HCT116 (cell line): ENCODE measurements at regions not wholly inside any gene's neighbourhood (a gene's known extent, or its start where the extent isn't known, plus 50 kb on each side); places are given as distances from the start of the nearest gene placed in this dataset.

Experiments used
- ATAC-seq: fragments of 200-7000 bp; cut with Tn5 transposase; 2 replicates; pipeline ENCODE4 v1.9.1; 2020; ENCODE audit warnings: mild to moderate bottlenecking, moderate library complexity
- BruUV-seq: library from RNA; stranded (reverse); fragments of 400-500 nt; replicated peaks from 2 replicates; lab custom pipeline; 2021; lab: Mats Ljungman, UMichigan
- CTCF ChIA-PET: fragments of 300-600 bp; sonication (Branson Sonifier 250); formaldehyde crosslinking; loops from one replicate; lab custom pipeline; 2021; ENCODE audit warnings: antibody characterized with exemption; lab: Charles Lee
- POLR2A ChIA-PET: fragments of 300-600, 350-600 bp; sonication (Branson Sonifier 250); formaldehyde crosslinking; loops from one replicate; lab custom pipeline; 2021; ENCODE audit warnings: antibody characterized with exemption; lab: Charles Lee
- RAD21 ChIA-PET, 2 experiments: fragments of 300-600 bp; sonication (Branson Sonifier 250); formaldehyde crosslinking; loops; one replicate each; lab custom pipeline; 2023; ENCODE audit warnings: low total read pairs in 2 of 2; ENCODE audit not compliant: uncharacterized antibody in 2 of 2, unreplicated experiment in 2 of 2, low non-redundant PET in 1 of 2; lab: Charles Lee
- DNase-seq: peaks from one replicate; pipeline ENCODE4 v3.0.0-alpha.2; 2010; ENCODE audit warnings: low read depth, low spot score
- H2AFZ ChIP-seq: fragments of 200-600 bp; shearing (Covaris generic), sonication (generic); 2 replicates; pipeline ENCODE4 v1.6.1; 2017; ENCODE audit warnings: low read depth, mixed run types, mixed read lengths, antibody characterized with exemption, low read length; ENCODE audit not compliant: poor library complexity, severe bottlenecking
- H3K27ac ChIP-seq: 2 replicates; pipeline ENCODE4 v1.5.1; 2012; ENCODE audit warnings: low read depth, low read length
- H3K27me3 ChIP-seq: fragments of 200-600 bp; sonication (generic); 2 replicates; pipeline ENCODE4 v1.6.1; 2016; ENCODE audit warnings: mixed run types, low read length, mixed read lengths; ENCODE audit not compliant: insufficient read depth
- H3K36me3 ChIP-seq, 2 experiments: fragments of 200-500 bp in 1 of 2; fragments of 200-600 bp in 1 of 2; sonication (Bioruptor generic) in 1 of 2; sonication (generic) in 1 of 2; 2 replicates each; pipeline versions ENCODE4 v1.5.1 to v1.6.1; 2014 to 2016; ENCODE audit warnings: low read length in 2 of 2, inconsistent platforms in 1 of 2, mixed read lengths in 1 of 2, mixed run types in 1 of 2; ENCODE audit not compliant: insufficient read depth in 2 of 2, control insufficient read depth in 1 of 2
- H3K4me1 ChIP-seq, 2 experiments: fragments of 200-600 bp in 1 of 2; sonication (generic) in 1 of 2; 2 replicates each; pipeline versions ENCODE4 v1.5.1 to v1.6.1; 2012 to 2017; ENCODE audit warnings: low read length in 2 of 2, inconsistent platforms in 1 of 2, mild to moderate bottlenecking in 1 of 2, mixed read lengths in 1 of 2, mixed run types in 1 of 2, moderate library complexity in 1 of 2; ENCODE audit not compliant: insufficient read depth in 2 of 2, control insufficient read depth in 1 of 2
- H3K4me2 ChIP-seq: fragments of 200-600 bp; sonication (generic); 2 replicates; pipeline ENCODE4 v1.6.1; 2017; ENCODE audit warnings: mixed run types, low read length, mixed read lengths
- H3K4me3 ChIP-seq, 2 experiments: fragments of 200-600 bp in 1 of 2; sonication (generic) in 1 of 2; replicated peaks in 1 of 2; 2 replicates each; pipeline ENCODE4 v1.5.1; 2011 to 2016; ENCODE audit warnings: low read length in 2 of 2, control low read depth in 1 of 2, low read depth in 1 of 2, mild to moderate bottlenecking in 1 of 2, mixed read lengths in 1 of 2, mixed run types in 1 of 2
- H3K79me2 ChIP-seq: fragments of 200-600 bp; sonication (generic); 2 replicates; pipeline ENCODE4 v1.6.1; 2017; ENCODE audit warnings: mild to moderate bottlenecking, mixed run types, low read length, moderate library complexity, mixed read lengths; ENCODE audit not compliant: insufficient read depth
- H3K9ac ChIP-seq: fragments of 200-600 bp; sonication (generic); 2 replicates; pipeline ENCODE4 v1.6.1; 2016; ENCODE audit warnings: low read length, mixed read lengths
- H3K9me2 ChIP-seq: fragments of 200-600 bp; sonication (generic), shearing (Covaris generic); 2 replicates; pipeline ENCODE4 v1.6.1; 2017; ENCODE audit warnings: mixed run types, mild to moderate bottlenecking, moderate library complexity; ENCODE audit not compliant: insufficient read depth
- H3K9me3 ChIP-seq, 2 experiments: fragments of 200-500 bp in 1 of 2; fragments of 200-600 bp in 1 of 2; sonication (Bioruptor generic) in 1 of 2; sonication (generic) in 1 of 2; 2 replicates each; pipeline ENCODE4 v1.6.1; 2014 to 2017; ENCODE audit warnings: low read length in 2 of 2, mixed read lengths in 2 of 2, inconsistent platforms in 1 of 2, low read depth in 1 of 2, mild to moderate bottlenecking in 1 of 2, mixed run types in 1 of 2, moderate library complexity in 1 of 2; ENCODE audit not compliant: control insufficient read depth in 1 of 2, insufficient read depth in 1 of 2
- H4K20me1 ChIP-seq: fragments of 200-600 bp; sonication (generic), shearing (Covaris generic); 2 replicates; pipeline ENCODE4 v1.6.1; 2017; ENCODE audit warnings: mixed run types, mild to moderate bottlenecking, moderate library complexity; ENCODE audit not compliant: insufficient read depth
- CEBPB ChIP-seq: IDR thresholded peaks from 2 replicates; pipeline ENCODE4 v1.6.1; 2012; ENCODE audit warnings: low read depth
- CTCF ChIP-seq, 3 experiments: fragments of 200-600 bp in 1 of 3; sonication (generic) in 1 of 3; IDR thresholded peaks in 2 of 3; conservative IDR thresholded peaks in 1 of 3; 2 replicates each; pipeline ENCODE4 v1.5.1; 2012 to 2017; ENCODE audit warnings: low read depth in 2 of 3, low read length in 2 of 3, antibody characterized with exemption in 1 of 3, borderline replicate concordance in 1 of 3, control low read depth in 1 of 3, mild to moderate bottlenecking in 1 of 3, mixed read lengths in 1 of 3, mixed run types in 1 of 3, moderate library complexity in 1 of 3; ENCODE audit not compliant: insufficient read depth in 1 of 3
- EZH2 ChIP-seq: fragments of 200-600 bp; sonication (generic); IDR thresholded peaks from 2 replicates; pipeline ENCODE4 v1.6.1; 2017; ENCODE audit warnings: antibody characterized with exemption, mixed run types
- FOSL1 ChIP-seq: IDR thresholded peaks from 2 replicates; pipeline ENCODE4 v1.6.1; 2012; ENCODE audit warnings: low read depth
- MAX ChIP-seq: IDR thresholded peaks from 2 replicates; pipeline ENCODE4 v1.6.1; 2012
- POLR2AphosphoS5 ChIP-seq: IDR thresholded peaks from 2 replicates; pipeline ENCODE4 v1.6.1; 2011; ENCODE audit warnings: mild to moderate bottlenecking, low read depth, low read length, moderate library complexity
- TCF7L2 ChIP-seq: IDR thresholded peaks from 2 replicates; pipeline ENCODE4 v1.7.0; 2011; ENCODE audit warnings: borderline replicate concordance, inconsistent platforms; ENCODE audit not compliant: insufficient read depth, insufficient read length; ENCODE audit errors: extremely low read depth
- ZFX ChIP-seq: fragments of 450-650 bp; IDR thresholded peaks from 2 replicates; pipeline ENCODE4 v1.6.1; 2017
- intact Hi-C: fragments of 100-400 bp; cut with micrococcal nuclease; formaldehyde crosslinking; loops from 2 replicates; pipeline ENCODE4 v1.10.0; 2022

- peaks cover 7 to 31% of the 10 kb centered on the region in 2 experiments; a peak in 3 of 4 replicates for H3K4me1 ChIP-seq
- H3K36me3 ChIP-seq: no peaks in the 10 kb centered on the region
- no peaks in the 10 kb centered on the region for H4K20me1 ChIP-seq
- ATAC-seq (no peak), DNase-seq (no peak)
- H3K9me3 ChIP-seq: no peaks in the 10 kb centered on the region
- no peaks in the 10 kb centered on the region for H3K27me3 ChIP-seq
- ChIA-PET CTCF (no interaction called here), RAD21 (no interaction called here), POLR2A (no interaction called here)
- no peak overlapping the region for H3K27ac ChIP-seq
- BruUV-seq: no TSS peak
- H3K9me2 ChIP-seq: no peaks in the 10 kb centered on the region
- intact Hi-C loops: no loop called here
- H3K9ac ChIP-seq: no peak overlapping the region
- H3K4me3 ChIP-seq: no peak overlapping the region
- no peak overlapping the region for H2AFZ ChIP-seq
- no peak overlapping the region for H3K4me2 ChIP-seq
- no peak for TF ChIP-seq POLR2AphosphoS5
- TF ChIP-seq CEBPB: no peak
- no peak for TF ChIP-seq CTCF (IDR thresholded peaks at IDR 0.05 in 2 of 3, conservative IDR thresholded peaks at IDR 0.05 in 1 of 3; ENCODE audit: borderline replicate concordance in 1 of 3, insufficient read depth in 1 of 3, low read depth in 2 of 3, low read length in 2 of 3)
- TF ChIP-seq MAX: no peak
- TF ChIP-seq EZH2: no peak
- H3K79me2 ChIP-seq: no peaks in the 10 kb centered on the region
Observed at GRCh38 chr6:6971369-6971768, 136.4 kb upstream of the RREB1 start.

- Histone ChIP-seq H2AFZ (no peak overlapping the region), H3K4me3 (no peak overlapping the region), H4K20me1 (no peaks in the 10 kb centered on the region), H3K4me1 (peaks cover 7 to 34% of the 10 kb centered on the region in 2 experiments; a peak in 3 of 4 replicates), H3K27ac (no peak overlapping the region), H3K36me3 (no peaks in the 10 kb centered on the region), H3K27me3 (no peaks in the 10 kb centered on the region), H3K9me3 (no peaks in the 10 kb centered on the region), H3K9me2 (no peaks in the 10 kb centered on the region), H3K9ac (no peak overlapping the region), H3K79me2 (no peaks in the 10 kb centered on the region), H3K4me2 (no peak overlapping the region)
- RAD21 ChIA-PET: no interaction called here
- no peak for TF ChIP-seq TCF7L2
- TF ChIP-seq FOSL1: 0 out of 2 replicates have a peak, but pooled peaks have one; percentile 12
- no peak for TF ChIP-seq EZH2
- TF ChIP-seq ZFX: no peak
- no peak for DNase-seq
- POLR2A ChIA-PET: no interaction called here
- intact Hi-C loops: no loop called here
- CTCF ChIA-PET: no interaction called here
- ATAC-seq: no peak
- no TSS peak for BruUV-seq
Observed at GRCh38 chr6:6972456-6972855, 135.3 kb upstream of the RREB1 start.
